HepG2 (cell line): ENCODE measurements at regions not wholly inside any gene's neighbourhood (a gene's known extent, or its start where the extent isn't known, plus 50 kb on each side); places are given as distances from the start of the nearest gene placed in this dataset.

Experiments
- CTCF ChIP-seq: sonication (generic); formaldehyde crosslinking; IDR thresholded peaks from 2 replicates; pipeline ENCODE4 v1.5.0; 2020; ENCODE audit warnings: mild to moderate bottlenecking, missing genetic modification reagents, moderate library complexity
- KDM5B ChIP-seq: sonication (generic); formaldehyde crosslinking; IDR thresholded peaks from 2 replicates; pipeline ENCODE4 v1.4.0; 2020; ENCODE audit warnings: missing genetic modification reagents, mild to moderate bottlenecking, borderline replicate concordance
- PBX3 ChIP-seq: sonication (generic); formaldehyde crosslinking; IDR thresholded peaks from 2 replicates; pipeline ENCODE4 v1.8.1; 2023; ENCODE audit warnings: missing genetic modification reagents, inconsistent platforms, borderline replicate concordance
- ZBTB20 ChIP-seq: sonication (generic); formaldehyde crosslinking; IDR thresholded peaks from 2 replicates; pipeline ENCODE4 v1.8.1; 2023; ENCODE audit warnings: missing genetic modification reagents, low read depth, mild to moderate bottlenecking, borderline replicate concordance
- ZSCAN22 ChIP-seq: sonication (generic); formaldehyde crosslinking; IDR thresholded peaks from 2 replicates; pipeline ENCODE4 v1.4.0; 2020; ENCODE audit warnings: mild to moderate bottlenecking, missing genetic modification reagents

GRCh38 chr18:42159146-42159545 lies 204.1 kb downstream of the PIK3C3 start:
- TF ChIP-seq ZSCAN22 (CRISPR knock-in tag) (no peak), CTCF (CRISPR knock-in tag) (no peak), ZBTB20 (CRISPR knock-in tag) (no peak), PBX3 (CRISPR knock-in tag) (no peak), KDM5B (no peak)
